HG02885 (cell line): ENCODE measurements at regions not wholly inside any gene's neighbourhood (a gene's known extent, or its start where the extent isn't known, plus 50 kb on each side); places are given as distances from the start of the nearest gene placed in this dataset.
"Not testable (repeated sequence)": the region's sequence is repeated elsewhere in the genome, so short reads cannot be mapped to it uniquely, and the experiment has no call there.

ENCODE experiments used
- ATAC-seq: cut with Tn5 transposase; IDR thresholded peaks from one replicate; pipeline ENCODE4 v1.9.1; 2021; ENCODE audit warnings: mild to moderate bottlenecking; ENCODE audit not compliant: unreplicated experiment, poor library complexity

GRCh38 chr6:11891547-11891946 lies 112.9 kb upstream of the ADTRP start:
- no peak for ATAC-seq

- no peak for ATAC-seq
These were observed 112.2 kb upstream of the ADTRP start for GRCh38 chr6:11890849-11891248.

GRCh38 chr6:11890209-11890608 lies 111.6 kb upstream of the ADTRP start:
- no peak for ATAC-seq

GRCh38 chr6:11889572-11889971 lies 111.0 kb upstream of the ADTRP start:
- no peak for ATAC-seq

- ATAC-seq = no peak
These were observed 110.1 kb upstream of the ADTRP start for GRCh38 chr6:11888727-11889126.

GRCh38 chr6:11885159-11885558 lies 106.6 kb upstream of the ADTRP start:
- no peak for ATAC-seq

GRCh38 chr6:11883471-11883870 lies 104.9 kb upstream of the ADTRP start:
- not testable (repeated sequence) for ATAC-seq

GRCh38 chr6:11880156-11880555 lies 101.6 kb upstream of the ADTRP start:
- ATAC-seq = not testable (repeated sequence)

GRCh38 chr6:11878735-11879134 lies 100.1 kb upstream of the ADTRP start:
- no peak for ATAC-seq

GRCh38 chr6:11878029-11878428 lies 99.4 kb upstream of the ADTRP start:
- ATAC-seq = no peak

GRCh38 chr6:11876934-11877433 lies 98.4 kb upstream of the ADTRP start:
- peak; percentile 87 for ATAC-seq

GRCh38 chr6:11875325-11876109 lies 96.9 kb upstream of the ADTRP start:
- ATAC-seq = no peak

- no peak for ATAC-seq
These were observed 91.2 kb upstream of the ADTRP start for GRCh38 chr6:11869672-11870340.

GRCh38 chr6:11868392-11868791 lies 89.8 kb upstream of the ADTRP start:
- no peak for ATAC-seq

- ATAC-seq = no peak
These were observed 87.2 kb upstream of the ADTRP start for GRCh38 chr6:11865680-11866300.

GRCh38 chr6:11858439-11858838 lies 79.8 kb upstream of the ADTRP start:
- no peak for ATAC-seq

GRCh38 chr6:11855743-11856142 lies 77.1 kb upstream of the ADTRP start:
- ATAC-seq = no peak

- peak; percentile 44 for ATAC-seq
These were observed 76.0 kb upstream of the ADTRP start for GRCh38 chr6:11854408-11855165.

GRCh38 chr6:11853678-11854407 lies 75.2 kb upstream of the ADTRP start:
- ATAC-seq = no peak
